IPS-15b (cell line): ENCODE measurements at regions not wholly inside any gene's neighbourhood (a gene's known extent, or its start where the extent isn't known, plus 50 kb on each side); places are given as distances from the start of the nearest gene placed in this dataset.

ENCODE experiments used
- H3K27me3 ChIP-seq: one replicate; pipeline ENCODE4 v1.6.1; 2013; ENCODE audit warnings: low read length; ENCODE audit not compliant: control insufficient read depth, insufficient read depth
- H3K36me3 ChIP-seq: one replicate; pipeline ENCODE4 v1.6.1; 2013; ENCODE audit warnings: low read length; ENCODE audit not compliant: control insufficient read depth, insufficient read depth
- H3K4me1 ChIP-seq: one replicate; pipeline ENCODE4 v1.6.1; 2013; ENCODE audit warnings: mild to moderate bottlenecking, low read length; ENCODE audit not compliant: control insufficient read depth, insufficient read depth
- H3K4me3 ChIP-seq: one replicate; pipeline ENCODE4 v1.5.1; 2013; ENCODE audit warnings: low read depth, low read length
- H3K9ac ChIP-seq: one replicate; pipeline ENCODE4 v1.6.1; 2013; ENCODE audit warnings: low read depth, mild to moderate bottlenecking, low read length
- H3K9me3 ChIP-seq: one replicate; pipeline ENCODE4 v1.6.1; 2013; ENCODE audit warnings: mild to moderate bottlenecking, low read length; ENCODE audit not compliant: control insufficient read depth, insufficient read depth

DNA sequence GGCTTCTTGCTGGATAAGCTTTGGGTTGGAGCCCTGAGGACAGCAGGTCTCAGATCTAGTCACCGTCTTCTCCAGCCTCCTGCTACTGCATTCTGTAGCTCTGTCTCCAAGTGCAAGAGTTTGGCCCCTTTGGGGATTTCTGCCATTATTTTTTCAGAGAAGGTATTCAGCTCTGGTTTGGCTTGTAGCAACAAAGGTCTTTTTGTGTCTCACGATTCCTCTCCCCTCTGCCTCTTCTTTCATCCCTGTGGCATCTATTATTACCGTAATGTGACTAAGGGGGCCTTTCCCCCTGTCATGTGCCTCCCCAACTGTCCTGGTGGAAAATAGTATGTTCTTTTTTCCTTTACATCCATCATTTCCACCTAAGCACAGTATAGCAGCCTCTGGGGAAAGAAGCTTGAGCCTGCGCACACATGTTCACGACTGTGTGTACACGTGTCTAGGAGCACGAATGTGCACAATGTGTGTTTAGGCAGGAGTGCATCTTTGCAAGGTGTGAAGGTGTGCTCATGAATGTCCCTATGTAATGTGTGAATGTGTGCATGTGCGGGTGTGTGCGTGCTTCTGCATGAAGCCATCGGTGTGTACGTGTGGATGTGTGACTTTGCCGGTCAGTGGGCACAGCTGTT, 273.9 kb downstream of the ZNF536 start:
- no peaks in the 10 kb centered on the region for H3K36me3 ChIP-seq
- H3K4me3 ChIP-seq = no peak overlapping the region
- no peaks in the 10 kb centered on the region for H3K9me3 ChIP-seq
- H3K27me3 ChIP-seq = no peaks in the 10 kb centered on the region
- no peak overlapping the region for H3K9ac ChIP-seq
- no peaks in the 10 kb centered on the region for H3K4me1 ChIP-seq

- H3K9me3 ChIP-seq = no peaks in the 10 kb centered on the region
- no peaks in the 10 kb centered on the region for H3K36me3 ChIP-seq
- no peak overlapping the region for H3K9ac ChIP-seq
- H3K27me3 ChIP-seq = no peaks in the 10 kb centered on the region
- H3K4me1 ChIP-seq = no peaks in the 10 kb centered on the region
- no peak overlapping the region for H3K4me3 ChIP-seq
These were observed 268.2 kb downstream of the ZNF536 start for GRCh38 chr19:30640252-30640965.

DNA sequence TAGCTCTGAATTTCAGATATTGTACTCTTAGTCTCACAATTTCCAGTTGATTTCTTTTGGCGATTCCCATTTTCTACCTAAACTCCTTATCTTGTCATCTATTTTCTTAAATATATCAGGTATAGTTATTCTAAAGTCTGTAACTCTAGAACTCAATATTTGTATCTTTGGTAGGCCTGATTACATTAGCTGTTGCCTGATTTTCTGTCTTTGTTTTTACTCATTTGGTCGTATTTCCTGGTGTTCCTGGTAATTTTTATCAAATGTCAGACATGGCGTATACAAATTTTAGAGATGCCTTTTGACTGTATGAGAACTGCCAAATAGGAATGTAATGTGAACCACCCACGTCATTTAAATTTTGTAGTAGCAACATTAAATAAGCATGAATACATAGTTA, 266.7 kb downstream of the ZNF536 start:
- no peak overlapping the region for H3K4me3 ChIP-seq
- H3K9me3 ChIP-seq = no peaks in the 10 kb centered on the region
- H3K9ac ChIP-seq = no peak overlapping the region
- no peaks in the 10 kb centered on the region for H3K36me3 ChIP-seq
- H3K27me3 ChIP-seq = no peaks in the 10 kb centered on the region
- H3K4me1 ChIP-seq = no peaks in the 10 kb centered on the region

- Histone ChIP-seq H3K27me3 (no peaks in the 10 kb centered on the region), H3K9me3 (no peaks in the 10 kb centered on the region), H3K4me3 (no peak overlapping the region), H3K36me3 (no peaks in the 10 kb centered on the region), H3K9ac (no peak overlapping the region), H3K4me1 (no peaks in the 10 kb centered on the region)
These were observed 265.7 kb downstream of the ZNF536 start for GRCh38 chr19:30637926-30638325.

DNA sequence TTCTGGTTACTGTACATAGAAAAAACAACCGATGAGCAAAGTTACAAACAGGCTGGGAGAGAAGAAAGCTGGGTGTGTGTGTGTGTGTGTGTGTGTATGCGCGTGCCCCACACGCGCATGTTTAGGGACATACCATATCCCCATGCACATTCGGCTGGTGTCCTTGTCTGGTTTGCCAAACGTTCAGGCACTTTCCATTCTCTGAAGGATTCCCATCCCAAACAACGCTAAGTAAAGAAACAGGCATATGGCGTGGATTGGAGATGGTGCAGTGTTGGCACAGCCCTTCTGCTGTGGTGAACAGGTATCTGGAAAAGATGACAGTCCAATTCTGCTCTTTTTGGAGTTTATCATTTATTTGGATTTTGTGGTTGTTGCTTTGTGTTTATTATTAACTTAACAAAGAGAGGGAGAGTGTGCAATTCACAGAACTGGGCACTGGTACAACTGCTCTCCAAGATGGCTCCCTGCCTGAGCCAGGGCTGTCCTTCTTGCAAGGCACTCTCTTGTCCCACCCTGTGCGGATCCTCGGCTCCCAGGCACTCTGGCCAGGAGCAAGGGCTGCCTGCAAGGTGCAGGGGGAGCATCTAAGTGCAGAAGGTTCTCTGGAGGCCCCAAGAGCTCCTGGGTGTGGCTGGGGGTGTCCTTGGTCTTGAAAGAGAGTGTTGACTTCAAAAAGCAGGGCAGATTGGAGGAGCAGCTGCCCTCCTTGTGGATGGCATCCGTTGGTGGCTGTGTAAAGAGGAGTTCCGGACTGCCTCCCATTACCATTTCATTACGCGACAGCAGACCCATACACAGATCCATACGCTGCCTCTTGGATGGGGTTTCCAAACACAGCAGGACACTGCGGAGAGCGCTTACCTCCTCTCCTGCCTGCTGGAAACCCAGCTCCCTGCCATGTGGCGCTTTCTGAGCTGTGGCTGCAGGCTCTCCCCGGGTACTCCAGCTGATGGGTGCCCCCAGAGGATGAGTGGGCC, 263.1 kb downstream of the ZNF536 start:
- Histone ChIP-seq H3K4me3 (no peak overlapping the region), H3K27me3 (no peaks in the 10 kb centered on the region), H3K9me3 (no peaks in the 10 kb centered on the region), H3K36me3 (no peaks in the 10 kb centered on the region), H3K9ac (no peak overlapping the region), H3K4me1 (no peaks in the 10 kb centered on the region)

- Histone ChIP-seq H3K27me3 (no peaks in the 10 kb centered on the region), H3K4me3 (no peak overlapping the region), H3K9ac (no peak overlapping the region), H3K4me1 (no peaks in the 10 kb centered on the region), H3K36me3 (no peaks in the 10 kb centered on the region), H3K9me3 (no peaks in the 10 kb centered on the region)
These were observed 262.1 kb downstream of the ZNF536 start for GRCh38 chr19:30634131-30634830.

- H3K36me3 ChIP-seq = no peaks in the 10 kb centered on the region
- H3K9ac ChIP-seq = no peak overlapping the region
- no peaks in the 10 kb centered on the region for H3K27me3 ChIP-seq
These were observed 258.8 kb downstream of the ZNF536 start for GRCh38 chr19:30631033-30631370.

DNA sequence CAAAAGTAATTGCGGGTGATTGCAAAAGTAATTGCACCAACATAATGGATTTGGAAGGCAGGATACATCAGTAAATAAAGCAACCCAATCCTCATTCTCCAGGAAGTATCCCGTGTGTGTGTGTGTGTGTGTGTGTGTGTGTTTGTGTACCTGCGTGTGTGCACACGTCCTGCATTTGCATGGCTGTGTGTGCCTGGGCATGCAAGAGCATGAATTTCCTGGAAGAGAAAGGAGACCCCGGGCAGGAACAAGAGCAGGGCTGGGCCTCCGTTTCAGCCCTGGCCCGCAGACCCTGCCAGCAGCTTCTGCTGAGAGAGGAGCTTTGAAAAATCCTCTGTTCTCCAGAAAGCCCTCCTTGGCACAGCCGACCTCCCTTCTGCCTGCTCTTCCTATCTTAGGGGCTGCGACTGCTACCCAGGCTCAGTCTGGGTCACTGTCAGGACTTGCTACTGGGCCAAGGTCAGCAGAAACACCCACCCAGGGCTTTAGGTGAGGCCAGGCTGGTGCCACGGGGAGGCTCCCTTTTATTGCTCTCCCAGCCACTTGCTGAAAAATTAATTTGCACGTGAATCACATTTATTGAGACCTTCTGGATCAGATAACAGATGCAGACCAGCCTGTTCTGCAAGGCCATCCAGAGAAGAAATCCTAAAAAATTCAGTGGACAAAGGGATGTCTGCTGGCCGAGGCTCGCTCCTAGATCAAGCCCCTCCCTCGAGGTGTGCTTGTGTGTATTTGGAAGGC, 258.3 kb downstream of the ZNF536 start:
- no peak overlapping the region for H3K4me3 ChIP-seq
- no peaks in the 10 kb centered on the region for H3K27me3 ChIP-seq
- no peak overlapping the region for H3K9ac ChIP-seq
- H3K4me1 ChIP-seq = no peaks in the 10 kb centered on the region
- H3K9me3 ChIP-seq = no peaks in the 10 kb centered on the region
- no peaks in the 10 kb centered on the region for H3K36me3 ChIP-seq

More at GRCh38 chr19:30631033-30631370, 258.8 kb downstream of the ZNF536 start:
- H3K4me1 ChIP-seq = no peaks in the 10 kb centered on the region
- H3K4me3 ChIP-seq = no peak overlapping the region
- H3K9me3 ChIP-seq = no peaks in the 10 kb centered on the region

- Histone ChIP-seq H3K27me3 (no peaks in the 10 kb centered on the region), H3K4me1 (no peaks in the 10 kb centered on the region), H3K9me3 (no peaks in the 10 kb centered on the region), H3K36me3 (no peaks in the 10 kb centered on the region), H3K4me3 (no peak overlapping the region), H3K9ac (no peak overlapping the region)
These were observed 256.9 kb downstream of the ZNF536 start for GRCh38 chr19:30629086-30629485.

GRCh38 chr19:30626626-30626966, 254.4 kb downstream of the ZNF536 start:
- no peaks in the 10 kb centered on the region for H3K4me1 ChIP-seq
- H3K9ac ChIP-seq = no peak overlapping the region
- no peak overlapping the region for H3K4me3 ChIP-seq
- H3K9me3 ChIP-seq = no peaks in the 10 kb centered on the region
- no peaks in the 10 kb centered on the region for H3K27me3 ChIP-seq
- H3K36me3 ChIP-seq = no peaks in the 10 kb centered on the region
